Suppressor macrophage treated with lipopolysaccharide for 1 hour (primary cell): ENCODE measurements at regions not wholly inside any gene's neighbourhood (a gene's known extent, or its start where the extent isn't known, plus 50 kb on each side); places are given as distances from the start of the nearest gene placed in this dataset.

ENCODE experiments used
- DNase-seq, 3 donors: peaks; one replicate each; pipeline ENCODE4 v3.0.0-alpha.2; 2020 to 2022

- DNase-seq: no peak
Measured at GRCh38 chr2:49298230-49298629, 143.9 kb upstream of the FSHR start.

DNA sequence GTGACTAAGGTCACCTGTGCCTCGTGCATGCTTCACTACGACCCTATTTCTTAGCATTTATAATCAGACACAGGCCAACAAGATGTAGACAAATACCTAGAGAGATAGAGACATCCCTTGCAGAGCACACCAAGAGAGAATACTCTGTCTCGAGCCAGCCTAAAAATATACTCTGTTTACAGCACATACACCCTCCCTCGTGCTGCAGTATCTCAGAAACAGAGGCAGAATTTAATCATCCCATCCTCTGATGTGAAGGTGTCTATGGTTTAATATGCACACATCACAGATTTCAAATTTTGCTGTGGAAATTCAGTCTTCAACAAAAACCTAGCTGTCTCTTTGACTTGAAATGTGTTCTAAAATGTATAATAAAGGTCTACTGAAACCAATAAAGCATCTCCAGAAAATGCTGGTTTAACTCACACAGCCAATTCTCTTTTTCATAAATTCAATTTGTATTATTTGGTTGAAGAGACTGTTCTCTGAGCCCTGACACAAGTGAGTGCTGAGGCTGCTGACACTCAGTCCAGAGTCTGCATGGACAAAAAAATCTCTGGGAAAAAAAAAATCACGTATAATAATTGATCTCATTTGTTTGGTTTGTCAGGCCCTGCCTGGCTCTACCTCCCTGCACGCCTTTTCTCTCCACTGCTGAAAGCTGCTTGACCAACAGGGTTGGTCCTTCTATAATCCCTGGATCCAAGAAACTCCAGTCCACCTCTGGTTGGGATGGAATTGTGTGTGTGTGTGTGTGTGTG is 142.0 kb upstream of the FSHR start:
- DNase-seq: no peak

DNA sequence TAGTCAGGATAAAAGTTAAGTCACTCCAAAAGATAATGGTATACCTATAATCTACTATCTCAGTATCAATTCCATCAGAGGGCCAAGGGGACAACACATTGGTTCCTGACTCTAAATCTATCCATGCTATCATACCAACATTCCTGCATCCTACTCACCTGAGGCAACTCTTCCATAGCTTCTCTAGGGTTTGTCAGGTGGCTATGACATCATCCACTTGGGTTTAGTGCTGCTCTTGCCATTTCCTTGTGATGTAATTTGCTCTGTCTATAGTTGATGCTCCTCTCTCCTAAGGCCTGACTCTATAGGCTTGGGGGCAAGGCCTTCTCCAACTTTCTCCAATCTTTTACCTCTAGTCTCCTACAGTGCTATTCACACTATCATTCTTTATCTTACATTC is 139.9 kb upstream of the FSHR start:
- no peak for DNase-seq

DNA sequence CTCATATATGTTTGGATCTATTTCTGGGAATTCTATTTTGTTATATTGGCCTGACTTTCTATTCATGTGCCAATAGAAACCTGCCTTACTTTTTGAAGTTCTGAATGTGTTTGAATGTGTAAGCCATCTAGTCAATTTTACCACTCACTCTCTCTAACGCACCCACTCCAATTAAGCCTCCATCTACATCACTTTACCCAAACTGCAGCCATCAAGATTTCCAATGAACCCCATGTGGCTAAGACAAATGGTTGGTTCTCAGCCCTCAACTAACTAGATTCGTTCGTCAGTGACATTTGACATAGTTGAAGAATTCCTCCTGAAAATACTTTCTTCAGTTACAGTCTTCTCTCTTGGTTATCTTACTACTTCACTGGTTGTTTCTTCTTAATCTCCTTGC is 137.3 kb upstream of the FSHR start:
- no peak for DNase-seq

GRCh38 chr2:49289711-49290110 is 135.4 kb upstream of the FSHR start:
- no peak for DNase-seq

DNA sequence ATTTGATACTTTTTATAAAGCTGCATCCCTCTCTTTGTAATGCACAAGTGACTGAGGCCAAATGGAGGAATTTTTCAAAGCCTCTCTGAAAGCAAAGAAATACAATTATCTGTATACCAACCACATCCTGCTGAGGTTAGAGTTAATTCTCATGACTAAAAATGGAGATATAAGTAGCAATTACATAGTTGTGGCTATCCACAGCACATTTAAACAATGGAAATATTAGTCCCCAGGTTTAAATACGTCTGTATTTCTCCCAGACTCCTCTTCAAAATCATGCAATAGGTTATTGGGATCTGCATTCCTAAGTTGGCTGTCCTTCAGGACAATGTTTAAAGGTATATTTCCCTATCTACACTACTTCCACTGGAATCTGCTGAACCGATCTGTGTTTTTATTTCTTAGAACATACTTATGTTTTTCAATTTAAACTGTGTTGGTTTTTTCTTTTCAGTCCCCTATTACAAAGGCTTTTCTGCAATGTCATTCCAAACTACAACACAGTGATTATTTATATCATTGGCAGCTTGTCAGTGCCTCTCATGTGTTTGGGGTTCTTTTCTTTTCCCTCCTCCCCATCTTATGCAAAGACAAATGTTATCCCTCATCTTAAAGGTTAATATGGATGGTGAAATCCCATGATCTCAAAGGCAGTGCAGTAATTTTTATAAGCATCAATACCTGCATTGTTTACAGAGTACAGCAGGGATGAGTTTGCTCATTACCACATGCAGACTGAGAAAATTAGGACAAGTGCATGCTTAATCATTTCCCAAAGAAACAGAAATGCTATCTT is 134.8 kb upstream of the FSHR start:
- DNase-seq: no peak

GRCh38 chr2:49288113-49288705 is 133.9 kb upstream of the FSHR start:
- DNase-seq: no peak

DNA sequence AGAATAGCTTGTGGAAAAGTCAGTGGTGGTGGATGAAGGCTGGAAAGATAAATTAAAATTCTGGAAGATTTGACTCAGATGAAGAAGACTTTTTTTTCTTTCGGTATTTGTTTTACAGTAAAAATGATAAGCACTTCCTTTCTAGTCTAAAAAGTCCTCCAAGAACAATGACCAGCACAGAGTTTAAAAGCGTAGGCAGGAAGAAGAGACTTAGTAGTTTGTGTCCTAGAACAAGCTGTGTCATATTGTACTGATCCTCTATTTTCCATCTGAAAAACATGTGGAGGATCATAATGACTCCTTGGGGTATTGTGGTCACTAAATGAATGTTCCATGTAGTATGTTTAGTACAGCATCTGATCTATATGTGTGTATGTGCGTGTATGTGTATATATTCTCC is 132.4 kb upstream of the FSHR start:
- no peak for DNase-seq

- no peak for DNase-seq
Measured at GRCh38 chr2:49286045-49286444, 131.7 kb upstream of the FSHR start.

- no peak for DNase-seq
Measured at GRCh38 chr2:49278561-49278960, 124.2 kb upstream of the FSHR start.

DNA sequence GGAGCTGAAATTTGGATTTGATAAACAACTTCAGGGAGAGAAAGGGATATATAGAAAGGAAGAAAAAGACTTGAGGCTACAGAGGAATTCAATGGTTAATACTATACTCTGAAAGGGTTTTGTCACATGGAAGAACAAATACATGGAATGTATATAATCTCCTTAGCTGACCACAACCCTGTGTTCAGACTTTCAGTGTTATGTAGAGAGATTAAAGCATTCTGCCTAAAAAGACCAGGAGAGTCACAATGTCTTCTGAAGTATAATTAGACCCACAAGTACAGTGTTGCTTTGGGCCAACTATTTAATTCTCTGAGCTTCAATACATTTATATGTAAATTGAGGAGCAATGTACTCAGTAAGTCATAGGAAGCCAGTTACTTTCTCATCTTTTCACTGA is 123.8 kb upstream of the FSHR start:
- DNase-seq: no peak

- no peak for DNase-seq
Measured at GRCh38 chr2:49271060-49271606, 116.8 kb upstream of the FSHR start.

DNA sequence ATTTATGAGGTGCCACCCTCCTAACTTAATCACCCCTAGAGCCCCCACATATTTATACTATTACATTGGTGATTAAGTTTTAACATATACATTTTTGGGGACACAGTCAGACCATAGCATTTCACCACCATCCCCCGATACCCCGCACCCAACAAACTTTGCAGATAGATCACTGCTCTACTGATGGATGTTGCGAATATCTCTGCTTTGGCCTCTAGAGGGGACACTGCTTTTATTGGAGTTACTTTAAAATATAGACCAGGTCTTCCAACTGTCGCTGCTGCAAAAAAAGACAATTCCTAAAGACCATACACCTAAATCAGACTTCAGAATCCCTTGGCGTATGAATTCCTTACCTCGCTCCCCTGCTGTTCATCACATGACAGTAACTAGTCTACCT is 115.8 kb upstream of the FSHR start:
- DNase-seq: no peak

DNA sequence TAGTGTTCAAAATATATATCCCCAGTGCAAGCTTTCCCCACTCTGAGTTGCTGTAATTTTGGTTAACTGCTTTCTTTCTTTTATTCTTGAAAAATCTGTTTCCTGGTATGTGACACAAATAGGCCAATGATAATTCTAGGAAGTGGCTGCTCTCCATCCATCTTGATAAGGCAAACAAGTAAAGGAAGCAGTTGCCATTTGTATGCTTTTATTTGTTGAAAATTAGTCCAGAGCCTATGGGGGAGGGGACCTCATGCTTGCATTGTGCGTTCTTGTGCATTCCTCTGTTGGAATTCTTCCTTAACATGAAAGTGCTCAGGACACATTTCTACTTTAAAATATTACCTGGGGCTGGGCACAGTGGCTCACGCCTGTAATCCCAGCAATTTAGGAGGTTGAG is 111.2 kb upstream of the FSHR start:
- DNase-seq: no peak

- DNase-seq: no peak
Measured at GRCh38 chr2:49262801-49263560, 108.7 kb upstream of the FSHR start.

DNA sequence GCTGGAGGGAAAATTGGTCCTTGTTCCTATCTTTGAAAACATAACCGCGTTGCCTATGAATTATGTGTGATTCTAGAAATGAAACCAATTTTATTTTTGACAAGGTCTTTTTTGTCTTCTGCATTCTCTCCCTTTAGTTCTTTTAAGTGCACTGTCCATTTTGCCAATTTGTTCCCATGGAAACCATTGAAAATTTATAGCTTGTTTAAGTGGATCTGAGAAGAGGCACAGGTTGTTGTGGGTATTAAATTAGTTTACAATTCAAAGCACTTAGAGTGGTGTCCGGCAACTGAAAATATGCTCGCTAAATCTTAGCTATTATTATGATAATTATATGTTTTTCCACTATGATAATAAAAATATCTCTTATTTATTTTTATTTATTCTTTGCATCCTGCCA is 107.5 kb upstream of the FSHR start:
- no peak for DNase-seq

- DNase-seq: no peak
Measured at GRCh38 chr2:49260979-49261538, 106.7 kb upstream of the FSHR start.

- DNase-seq: no peak
Measured at GRCh38 chr2:49259926-49260325, 105.6 kb upstream of the FSHR start.

DNA sequence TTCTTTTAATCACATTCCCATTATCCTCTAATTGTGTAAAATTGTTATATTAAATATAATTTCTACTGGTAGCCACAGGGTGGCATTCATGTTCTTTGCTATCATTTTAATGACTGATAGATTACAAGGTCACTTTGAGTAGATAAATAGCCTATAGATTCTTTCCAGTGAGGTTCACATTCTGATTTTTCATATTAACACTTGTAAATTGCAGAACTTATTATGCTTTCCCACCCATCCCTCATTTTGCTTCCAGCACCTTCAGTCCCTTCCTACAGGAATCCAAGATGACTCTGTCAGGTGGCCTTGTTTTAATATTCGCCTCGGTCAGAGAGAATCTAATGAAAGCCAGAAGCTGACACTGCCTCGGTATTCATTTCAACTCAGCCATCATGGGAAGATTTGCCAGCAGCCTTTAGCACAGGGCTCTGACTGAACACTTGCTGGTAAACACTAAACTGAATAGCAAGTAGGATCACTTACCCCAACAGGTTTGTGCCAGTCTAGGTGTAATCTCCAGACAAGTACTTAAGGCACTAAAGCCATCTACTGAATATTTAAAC is 101.2 kb upstream of the FSHR start:
- no peak for DNase-seq

GRCh38 chr2:49254401-49254800 is 100.1 kb upstream of the FSHR start:
- no peak for DNase-seq

GRCh38 chr2:49251766-49252165 is 97.5 kb upstream of the FSHR start:
- DNase-seq: no peak

- DNase-seq: no peak
Measured at GRCh38 chr2:49251251-49251650, 96.9 kb upstream of the FSHR start.
